SU-DHL-6 (cell line): ENCODE measurements at regions not wholly inside any gene's neighbourhood (a gene's known extent, or its start where the extent isn't known, plus 50 kb on each side); places are given as distances from the start of the nearest gene placed in this dataset.
"Not testable (repeated sequence)": the region's sequence is repeated elsewhere in the genome, so short reads cannot be mapped to it uniquely, and the experiment has no call there.

Experiments
- H2AFZ ChIP-seq: fragments of 200-600 bp; sonication (generic); 2 replicates; pipeline ENCODE4 v1.6.1; 2014; ENCODE audit warnings: low read depth, mild to moderate bottlenecking, moderate library complexity, mixed read lengths, antibody characterized with exemption, low read length; ENCODE audit not compliant: severe bottlenecking
- H3F3A ChIP-seq: fragments of 200-600 bp; shearing (Covaris generic); 2 replicates; pipeline ENCODE4 v1.6.0; 2016; ENCODE audit warnings: antibody characterized with exemption, mild to moderate bottlenecking; ENCODE audit not compliant: insufficient read depth
- H3K27ac ChIP-seq: fragments of 200-600 bp; sonication (generic); 2 replicates; pipeline ENCODE4 v1.5.1; 2016; ENCODE audit warnings: low read depth, mild to moderate bottlenecking, low read length, moderate library complexity, mixed read lengths
- H3K27me3 ChIP-seq: fragments of 200-600 bp; sonication (generic), shearing (Covaris generic); 2 replicates; pipeline ENCODE4 v1.6.0; 2014; ENCODE audit warnings: mild to moderate bottlenecking, low read length
- H3K36me3 ChIP-seq: fragments of 200-600 bp; sonication (generic); 2 replicates; pipeline ENCODE4 v1.6.1; 2014; ENCODE audit warnings: mild to moderate bottlenecking, low read length, mixed read lengths
- H3K4me2 ChIP-seq: fragments of 300-600, 200-600 bp; shearing (Covaris generic), sonication (generic); 2 replicates; pipeline ENCODE4 v1.6.0; 2014; ENCODE audit warnings: low read length, low read depth, mild to moderate bottlenecking; ENCODE audit not compliant: poor library complexity, severe bottlenecking
- H3K4me3 ChIP-seq: fragments of 200-600 bp; sonication (generic); 2 replicates; pipeline ENCODE4 v1.5.1; 2014; ENCODE audit warnings: antibody characterized with exemption, low read length, mild to moderate bottlenecking, mixed read lengths; ENCODE audit not compliant: insufficient read depth, poor library complexity, severe bottlenecking
- H3K79me2 ChIP-seq: fragments of 200-600 bp; sonication (generic); 2 replicates; pipeline ENCODE4 v1.6.1; 2014; ENCODE audit warnings: mild to moderate bottlenecking, low read length, moderate library complexity; ENCODE audit not compliant: insufficient read depth
- H3K9ac ChIP-seq: fragments of 200-600 bp; sonication (generic); 2 replicates; pipeline ENCODE4 v1.7.0; 2014; ENCODE audit warnings: mild to moderate bottlenecking, low read length
- H3K9me2 ChIP-seq: fragments of 200-600 bp; sonication (generic); replicated peaks from 2 replicates; pipeline ENCODE4 v1.6.1; 2014; ENCODE audit warnings: low read length; ENCODE audit not compliant: insufficient read depth
- H3K9me3 ChIP-seq: fragments of 200-600 bp; sonication (generic); 2 replicates; pipeline ENCODE4 v1.6.1; 2014; ENCODE audit warnings: low read length, mixed read lengths; ENCODE audit not compliant: insufficient read depth
- H4K20me1 ChIP-seq: fragments of 200-600 bp; sonication (generic); 2 replicates; pipeline ENCODE4 v1.6.1; 2014; ENCODE audit warnings: low read depth, mild to moderate bottlenecking, antibody characterized with exemption, low read length, moderate library complexity, mixed read lengths
- CTCF ChIP-seq: fragments of 200-600 bp; sonication (generic); IDR thresholded peaks from one replicate; pipeline ENCODE4 v1.5.1; 2017; ENCODE audit warnings: antibody characterized with exemption, mild to moderate bottlenecking, low read length, moderate library complexity; ENCODE audit not compliant: insufficient read depth, poor library complexity, severe bottlenecking
- EZH2phosphoT487 ChIP-seq: fragments of 200-600 bp; sonication (generic), shearing (Covaris generic); conservative IDR thresholded peaks from 2 replicates; pipeline ENCODE4 v1.6.1; 2018; ENCODE audit warnings: mild to moderate bottlenecking, antibody characterized with exemption, low read length, moderate library complexity, mixed read lengths

- no peak overlapping the region for H2AFZ ChIP-seq
- H3K36me3 ChIP-seq = no peaks in the 10 kb centered on the region
- H4K20me1 ChIP-seq = no peaks in the 10 kb centered on the region
- no peaks in the 10 kb centered on the region for H3K9me2 ChIP-seq
- H3F3A ChIP-seq = no peaks in the 10 kb centered on the region
- H3K9ac ChIP-seq = no peak overlapping the region
- no peak overlapping the region for H3K4me3 ChIP-seq
- no peaks in the 10 kb centered on the region for H3K27me3 ChIP-seq
- H3K9me3 ChIP-seq = no peaks in the 10 kb centered on the region
- no peak overlapping the region for H3K27ac ChIP-seq
- TF ChIP-seq CTCF (no peak), EZH2phosphoT487 (no peak)
- H3K79me2 ChIP-seq = no peaks in the 10 kb centered on the region
- no peak overlapping the region for H3K4me2 ChIP-seq
These were observed 172.7 kb downstream of the PTPRU start for GRCh38 chr1:29408831-29409605.

GRCh38 chr1:29406814-29407213 lies 170.5 kb downstream of the PTPRU start:
- no peaks in the 10 kb centered on the region for H3F3A ChIP-seq
- H3K27ac ChIP-seq = no peak overlapping the region
- no peak overlapping the region for H3K4me3 ChIP-seq
- H3K4me2 ChIP-seq = no peak overlapping the region
- no peaks in the 10 kb centered on the region for H3K27me3 ChIP-seq
- no peaks in the 10 kb centered on the region for H3K9me2 ChIP-seq
- H3K9ac ChIP-seq = no peak overlapping the region
- no peak for TF ChIP-seq CTCF
- no peak for TF ChIP-seq EZH2phosphoT487
- no peaks in the 10 kb centered on the region for H3K9me3 ChIP-seq
- no peaks in the 10 kb centered on the region for H3K79me2 ChIP-seq
- H2AFZ ChIP-seq = no peak overlapping the region
- no peaks in the 10 kb centered on the region for H4K20me1 ChIP-seq
- H3K36me3 ChIP-seq = no peaks in the 10 kb centered on the region

- not testable (repeated sequence) for H3K79me2 ChIP-seq, H3K27ac ChIP-seq, H3K9me2 ChIP-seq, H3K4me2 ChIP-seq, H3K27me3 ChIP-seq, H3K36me3 ChIP-seq, H3F3A ChIP-seq, H3K4me3 ChIP-seq, H4K20me1 ChIP-seq, H3K9me3 ChIP-seq, H3K9ac ChIP-seq, H2AFZ ChIP-seq
These were observed 163.9 kb downstream of the PTPRU start for GRCh38 chr1:29400203-29400602.

- H3K9me3 ChIP-seq = no peaks in the 10 kb centered on the region
- H2AFZ ChIP-seq = no peak overlapping the region
- TF ChIP-seq EZH2phosphoT487 (no peak), CTCF (no peak)
- no peak overlapping the region for H3K27ac ChIP-seq
- H4K20me1 ChIP-seq = no peaks in the 10 kb centered on the region
- H3K4me3 ChIP-seq = no peak overlapping the region
- no peaks in the 10 kb centered on the region for H3F3A ChIP-seq
- no peak overlapping the region for H3K4me2 ChIP-seq
- no peak overlapping the region for H3K9ac ChIP-seq
- no peaks in the 10 kb centered on the region for H3K79me2 ChIP-seq
- H3K36me3 ChIP-seq = no peaks in the 10 kb centered on the region
- no peaks in the 10 kb centered on the region for H3K9me2 ChIP-seq
- H3K27me3 ChIP-seq = no peaks in the 10 kb centered on the region
These were observed 163.1 kb downstream of the PTPRU start for GRCh38 chr1:29399465-29399864.
